Psoas muscle (tissue), 7 donors: ENCODE measurements at regions not wholly inside any gene's neighbourhood (a gene's known extent, or its start where the extent isn't known, plus 50 kb on each side); places are given as distances from the start of the nearest gene placed in this dataset.

Experiments used
- ATAC-seq, 4 donors: fragments of 200-7000 bp; cut with Tn5 transposase; one replicate each; pipeline ENCODE4 v1.9.1; 2020; ENCODE audit warnings: moderate library complexity in 3 of 4, mild to moderate bottlenecking in 2 of 4
- DNase-seq, 2 donors: peaks; one replicate each; pipeline ENCODE4 v3.0.0-alpha.2; 2020
- H3K27ac ChIP-seq: fragments of 200-600 bp; one replicate; pipeline ENCODE4 v1.8.0; 2022
- H3K27me3 ChIP-seq, 3 donors: fragments of 200-600 bp in 1 of 3; one replicate each; pipeline versions ENCODE4 v1.6.1 to v1.8.0; 2013 to 2022; ENCODE audit warnings: low read length in 2 of 3, mild to moderate bottlenecking in 2 of 3, moderate library complexity in 1 of 3; ENCODE audit not compliant: insufficient read depth in 3 of 3
- H3K36me3 ChIP-seq, 2 donors: fragments of 200-600 bp in 1 of 2; one replicate each; pipeline versions ENCODE4 v1.6.1 to v1.8.0; 2013 to 2022; ENCODE audit warnings: low read depth in 1 of 2, mild to moderate bottlenecking in 1 of 2, moderate library complexity in 1 of 2; ENCODE audit not compliant: insufficient read depth in 1 of 2
- H3K4me1 ChIP-seq: fragments of 200-600 bp; one replicate; pipeline ENCODE4 v1.8.0; 2022
- H3K4me3 ChIP-seq: fragments of 200-600 bp; one replicate; pipeline ENCODE4 v1.8.0; 2022; ENCODE audit warnings: mild to moderate bottlenecking
- H3K9me3 ChIP-seq: fragments of 200-600 bp; one replicate; pipeline ENCODE4 v1.8.0; 2022
- CTCF ChIP-seq: fragments of 200-600 bp; IDR thresholded peaks from one replicate; pipeline ENCODE4 v1.8.0; 2022; ENCODE audit warnings: antibody characterized with exemption
- WGBS, 3 donors: extraction: QIAGEN DNeasy Blood & Tissue Kit; methylation state at CpG; one replicate each; pipeline versions ENCODE4 v1.1.6 to v1.1.7; 2013; 5-methylcytosine and 5-hydroxymethylcytosine counted together
- intact Hi-C, 2 donors: fragments of 100-400 bp; cut with DNase I; formaldehyde crosslinking; loops; one replicate each; pipeline versions ENCODE4 v1.11.0 to v1.14.2; 2022
- donor health status: healthy with polysubstance abuse.
- donor health status: DM: no; HTN: no; CAD: no; lungs with moderate emphysema.
- donor health status: Bipolar disorder and iron deficiency.
- donor health status: healthy.
- donor health status: DM: yes; HTN: yes; CAD: no.
- donor health status: DM: no; HTN: no; CAD: no.
- donor health status: DM: yes; HTN: yes; CAD: no.

GRCh38 chr1:170377440-170377839, 154.5 kb upstream of the GORAB start:
- intact Hi-C loops = no loop called here
- DNase-seq (no peak), ATAC-seq (no peak)
- 15 to 54% (median 24%) methylated on average over 1 of the region's 1 CpG for WGBS, 3 donors
- H3K4me3 ChIP-seq = no peak overlapping the region
- no peaks in the 10 kb centered on the region for H3K9me3 ChIP-seq
- no peaks in the 10 kb centered on the region for H3K4me1 ChIP-seq
- no peaks in the 10 kb centered on the region for H3K36me3 ChIP-seq
- H3K27me3 ChIP-seq = no peaks in the 10 kb centered on the region
- no peak overlapping the region for H3K27ac ChIP-seq
- no peak for TF ChIP-seq CTCF

DNA sequence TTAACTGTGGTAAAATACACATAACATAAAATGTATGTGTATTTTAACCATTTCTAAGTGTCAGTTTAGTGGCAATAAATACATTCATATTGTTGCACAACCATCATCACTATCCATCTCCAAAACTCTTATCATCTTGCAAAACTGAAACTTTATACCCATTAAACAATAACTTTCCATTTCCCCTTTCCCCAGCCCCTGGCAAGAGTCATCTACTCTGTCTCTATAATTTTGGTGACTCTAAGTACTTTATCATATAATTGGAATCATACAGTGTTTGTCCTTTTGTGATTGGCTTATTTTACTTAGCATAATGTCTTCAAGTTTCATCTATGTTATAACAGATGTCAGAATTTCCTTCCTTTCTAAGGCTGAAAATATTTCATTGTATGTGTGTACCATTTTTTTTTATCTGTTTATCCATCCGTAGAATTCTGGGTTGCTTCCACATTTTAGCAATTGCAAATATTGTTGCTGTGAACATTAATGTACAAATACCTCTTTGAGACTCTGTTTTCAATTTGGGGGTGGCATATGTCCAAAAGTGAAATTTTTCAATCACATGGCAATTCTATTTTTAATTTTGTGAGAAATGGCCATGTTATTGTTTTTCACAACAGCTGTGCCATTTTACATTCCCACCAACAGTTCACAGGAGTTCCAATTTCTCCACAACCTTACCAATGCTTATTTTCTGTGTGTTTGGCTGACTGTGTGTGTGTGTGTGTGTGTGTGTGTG, 153.9 kb upstream of the GORAB start:
- Histone ChIP-seq H3K4me3 (no peak overlapping the region), H3K4me1 (no peaks in the 10 kb centered on the region), H3K36me3 (no peaks in the 10 kb centered on the region), H3K27me3 (no peaks in the 10 kb centered on the region), H3K9me3 (no peaks in the 10 kb centered on the region), H3K27ac (no peak overlapping the region)
- DNase-seq = no peak
- TF ChIP-seq CTCF = no peak
- 11 to 21% (median 16%) methylated on average over 1 of the region's 1 CpG for WGBS, 3 donors
- no peak for ATAC-seq
- intact Hi-C loops = no loop called here

DNA sequence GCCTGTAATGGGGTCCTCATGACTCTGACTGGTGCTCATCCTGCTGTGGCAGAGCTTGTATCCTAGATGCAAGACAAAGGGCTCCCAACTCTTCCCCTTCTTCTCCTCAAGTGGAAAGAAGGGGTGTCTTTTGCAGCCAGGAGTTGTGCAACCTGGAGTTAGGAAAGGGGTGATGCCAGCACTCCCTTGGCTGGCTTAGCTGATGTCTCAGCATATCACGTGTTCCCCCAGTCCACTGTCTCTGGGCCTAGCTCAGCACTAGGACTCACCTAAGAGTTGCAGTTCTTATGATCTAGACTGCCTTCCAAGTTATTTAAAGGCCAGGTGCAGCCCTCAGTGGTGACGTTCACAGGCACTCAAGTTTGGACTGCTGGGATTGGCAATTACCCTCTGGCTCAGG, 146.2 kb upstream of the GORAB start:
- no peaks in the 10 kb centered on the region for H3K9me3 ChIP-seq
- 47 to 80% (median 66%) methylated on average over 2 of the region's 2 CpGs for WGBS, 3 donors
- intact Hi-C loops = no loop called here
- no peaks in the 10 kb centered on the region for H3K36me3 ChIP-seq
- no peak for TF ChIP-seq CTCF
- no peak for DNase-seq
- no peak overlapping the region for H3K27ac ChIP-seq
- H3K27me3 ChIP-seq = peaks cover 0 to 2% (median 0%) of the 10 kb centered on the region in 3 donors
- ATAC-seq = no peak
- no peaks in the 10 kb centered on the region for H3K4me1 ChIP-seq
- no peak overlapping the region for H3K4me3 ChIP-seq

GRCh38 chr1:170388489-170388888, 143.5 kb upstream of the GORAB start:
- peaks cover 0 to 2% (median 0%) of the 10 kb centered on the region in 3 donors for H3K27me3 ChIP-seq
- TF ChIP-seq CTCF = no peak
- DNase-seq (no peak), ATAC-seq (no peak)
- no peak overlapping the region for H3K27ac ChIP-seq
- WGBS, 3 donors = 39 to 62% (median 51%) methylated on average over 2 of the region's 2 CpGs
- H3K36me3 ChIP-seq = no peaks in the 10 kb centered on the region
- H3K4me3 ChIP-seq = no peak overlapping the region
- no peaks in the 10 kb centered on the region for H3K9me3 ChIP-seq
- H3K4me1 ChIP-seq = no peaks in the 10 kb centered on the region
- intact Hi-C loops = no loop called here

- no peak for DNase-seq
- no peak for ATAC-seq
- Histone ChIP-seq H3K9me3 (no peaks in the 10 kb centered on the region), H3K27ac (no peak overlapping the region), H3K4me3 (no peak overlapping the region), H3K27me3 (no peaks in the 10 kb centered on the region), H3K4me1 (no peaks in the 10 kb centered on the region), H3K36me3 (no peaks in the 10 kb centered on the region)
- 77 to 90% (median 83%) methylated on average over 2 of the region's 2 CpGs for WGBS, 3 donors
- intact Hi-C loops = no loop called here
- TF ChIP-seq CTCF = no peak
These were observed 136.8 kb upstream of the GORAB start for GRCh38 chr1:170395149-170395548.
